Tongue (tissue), 1 donor: ENCODE measurements at regions not wholly inside any gene's neighbourhood (a gene's known extent, or its start where the extent isn't known, plus 50 kb on each side); places are given as distances from the start of the nearest gene placed in this dataset.

ENCODE experiments used
- DNase-seq: peaks from one replicate; pipeline ENCODE4 v3.0.0-alpha.2; 2015

DNA sequence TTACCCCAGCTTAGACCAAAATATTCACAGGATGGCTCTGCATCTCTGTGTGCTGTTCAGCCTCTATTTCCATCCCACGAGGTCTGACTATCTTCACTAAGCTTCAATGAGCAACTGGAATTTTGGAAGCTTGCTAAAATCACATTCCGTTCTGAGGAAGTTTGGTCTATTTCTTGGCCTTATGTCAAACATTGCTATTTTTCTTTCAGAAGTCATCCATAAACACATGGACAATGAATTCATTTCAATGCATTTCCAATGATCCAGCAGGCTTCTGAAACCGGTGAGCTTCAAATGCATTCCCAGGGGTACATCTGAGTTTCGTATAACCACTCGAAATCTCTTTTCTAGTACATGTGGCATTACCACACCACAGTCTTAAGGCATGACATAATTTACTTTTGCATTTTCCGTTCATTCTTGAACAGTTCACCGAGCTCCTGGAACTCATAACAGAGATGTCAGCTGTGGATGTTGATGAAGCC, 294.1 kb upstream of the KAZN start:
- peak; percentile 80 for DNase-seq

DNA sequence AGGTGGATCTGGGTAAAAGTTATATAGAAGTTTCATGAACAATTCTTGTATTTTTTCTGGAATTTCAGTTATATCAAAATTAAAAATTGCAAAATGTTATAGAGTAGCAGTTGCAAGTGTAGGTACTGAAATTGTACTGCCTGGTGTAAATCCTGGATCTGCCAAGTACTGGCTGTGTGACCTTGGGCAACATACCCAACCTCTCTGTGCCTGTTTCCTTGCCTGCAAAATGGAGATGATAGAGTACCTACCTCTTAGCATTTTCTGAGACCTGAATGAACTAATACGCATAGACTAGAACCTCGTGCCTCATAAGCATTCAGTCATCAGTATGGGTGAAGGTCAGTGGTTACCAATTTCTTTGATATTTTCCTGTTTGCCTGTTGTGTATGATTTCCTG, 290.0 kb upstream of the KAZN start:
- DNase-seq, result no peak

DNA sequence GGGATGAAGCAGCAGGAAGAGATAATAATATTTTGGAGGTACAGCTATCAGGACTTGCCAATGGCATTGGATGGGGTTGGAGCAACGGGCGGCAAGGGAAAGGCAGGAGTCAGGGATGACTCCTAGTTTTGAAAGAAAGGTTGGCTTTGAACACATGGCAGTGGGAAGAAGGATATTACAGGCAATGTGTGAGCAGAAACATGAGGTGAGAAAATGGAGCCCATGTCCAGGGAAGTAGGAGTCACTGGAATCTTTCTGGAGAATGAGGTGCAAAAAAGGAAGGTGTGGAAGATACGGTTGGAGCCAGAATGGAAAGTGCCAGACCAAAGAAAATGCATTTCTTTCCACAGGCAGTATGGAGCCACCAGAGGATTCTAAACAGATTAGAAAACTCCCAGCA, 288.5 kb upstream of the KAZN start:
- no peak for DNase-seq

DNA sequence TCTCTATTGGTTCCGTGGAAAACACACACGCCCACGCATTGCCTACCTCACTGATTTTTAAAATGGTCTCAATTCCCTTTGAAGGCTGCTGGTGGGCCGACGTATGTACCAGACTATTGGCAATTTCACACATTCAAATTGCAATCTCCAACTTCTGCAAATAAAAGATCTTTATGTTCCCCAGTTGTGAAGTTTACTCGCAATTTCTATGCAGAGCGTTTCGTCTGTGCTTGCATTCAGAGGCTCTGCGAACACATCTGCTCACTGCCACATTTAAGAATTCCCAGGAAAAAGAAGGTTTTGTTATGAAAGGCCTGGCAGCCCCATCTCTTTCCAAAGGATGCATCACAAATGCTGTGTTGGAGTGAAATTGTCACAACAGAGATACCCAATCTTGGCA, 288.0 kb upstream of the KAZN start:
- no peak for DNase-seq

DNA sequence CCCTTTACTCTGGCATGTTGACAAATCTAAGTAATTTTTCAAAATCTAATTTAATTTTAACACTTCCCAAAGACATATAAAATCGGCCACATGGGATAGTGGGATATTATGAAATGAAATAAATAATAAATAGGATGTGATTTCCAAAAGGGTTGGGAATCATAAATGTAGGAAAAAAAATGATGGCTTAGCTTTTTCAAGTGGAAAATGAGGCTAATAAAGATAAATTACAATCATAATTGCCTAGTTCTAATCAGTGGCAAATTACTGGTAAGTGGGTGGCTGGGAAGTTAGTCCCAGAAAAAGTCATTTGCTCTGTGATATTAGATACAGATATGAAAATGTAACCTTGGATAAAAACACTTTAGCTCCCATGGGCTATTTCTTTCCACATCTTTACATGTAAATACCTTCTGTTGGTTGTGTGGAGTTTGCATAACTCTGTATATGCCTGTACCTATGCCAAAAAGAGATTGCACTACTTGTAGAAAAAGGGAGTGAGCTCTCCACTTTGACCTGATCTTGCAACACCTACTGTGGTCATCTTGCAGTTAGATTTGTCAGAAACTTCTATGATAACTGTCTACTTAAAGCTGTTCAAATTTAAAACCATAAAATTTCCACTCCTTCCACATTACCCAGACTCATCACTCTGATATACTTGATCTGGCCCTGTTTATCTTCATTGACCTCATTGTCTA, 284.6 kb upstream of the KAZN start:
- no peak for DNase-seq

DNA sequence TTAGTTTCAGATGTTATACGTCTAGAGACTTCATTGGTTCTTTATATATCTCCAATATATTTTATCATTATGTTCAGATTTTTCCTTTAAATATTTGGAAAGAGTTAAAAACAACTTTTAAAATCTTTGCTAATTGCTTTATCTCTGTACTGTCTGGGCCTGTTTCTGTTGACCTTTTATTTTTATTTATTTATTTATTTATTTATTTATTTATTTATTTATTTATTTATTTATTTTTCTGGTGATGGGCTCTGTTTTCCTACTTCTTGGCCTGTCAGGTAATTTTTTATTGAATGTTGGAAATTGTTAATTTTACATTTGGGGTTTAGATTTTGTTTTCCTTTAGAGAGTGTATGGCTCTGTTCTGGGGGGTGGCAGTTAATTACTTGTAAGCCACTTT, 279.7 kb upstream of the KAZN start:
- DNase-seq, result no peak

DNA sequence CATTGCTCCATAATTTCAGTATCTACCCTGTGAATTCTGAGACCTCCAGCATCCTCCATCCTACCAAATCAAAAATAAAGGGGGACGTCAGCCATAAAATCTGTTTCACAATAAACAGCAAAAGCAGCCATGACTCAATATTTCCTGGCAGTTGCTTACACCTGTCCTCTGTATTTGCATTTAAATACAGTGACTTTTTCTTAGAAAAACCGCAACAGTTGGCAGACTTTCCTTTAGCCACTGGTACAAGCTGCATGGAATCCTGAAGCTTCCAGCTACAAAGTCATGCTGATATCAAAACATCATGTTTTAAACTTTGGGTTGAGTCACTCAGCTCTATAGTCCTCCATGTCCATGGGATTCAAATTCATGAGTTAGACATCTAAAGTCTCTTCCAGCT, 278.0 kb upstream of the KAZN start:
- peak; percentile 33 for DNase-seq

DNA sequence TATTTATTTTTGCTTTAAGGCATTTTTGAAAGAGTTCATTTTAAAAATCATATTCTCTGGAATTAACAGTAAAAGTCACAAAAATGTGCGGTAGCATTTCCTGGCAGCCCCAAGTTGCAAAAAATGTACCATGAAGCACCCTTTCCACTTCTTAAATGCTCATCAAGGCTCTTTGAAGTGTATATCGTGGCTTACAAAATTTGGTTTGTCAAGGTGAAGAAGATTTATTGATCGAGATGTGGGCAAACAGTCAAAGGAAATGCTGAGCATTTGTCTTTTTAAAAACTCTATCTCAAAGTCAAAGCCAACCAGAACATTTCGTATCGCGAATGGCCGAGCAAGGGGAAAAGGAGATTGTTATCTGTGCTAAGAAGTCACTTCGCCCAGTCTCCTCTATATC, 277.5 kb upstream of the KAZN start:
- DNase-seq, result no peak

DNA sequence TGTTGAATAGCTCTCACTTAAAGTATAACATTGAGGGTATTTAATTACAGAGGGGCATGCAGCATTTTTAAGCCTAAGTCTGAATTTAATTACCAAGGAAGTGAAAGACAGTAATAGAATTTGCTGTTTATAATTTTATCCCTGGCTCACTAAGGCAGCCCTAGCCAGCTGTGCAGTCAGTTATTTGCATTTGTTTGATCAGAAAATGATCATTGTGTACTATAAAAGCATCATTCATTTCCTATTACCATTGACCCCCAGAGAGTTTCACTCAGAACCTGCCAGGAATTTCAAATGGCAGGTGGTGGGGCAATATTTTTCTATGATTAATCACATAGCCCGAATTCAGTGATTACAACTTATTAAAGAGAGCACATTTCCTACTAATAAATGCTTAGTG, 277.1 kb upstream of the KAZN start:
- DNase-seq, result no peak

DNA sequence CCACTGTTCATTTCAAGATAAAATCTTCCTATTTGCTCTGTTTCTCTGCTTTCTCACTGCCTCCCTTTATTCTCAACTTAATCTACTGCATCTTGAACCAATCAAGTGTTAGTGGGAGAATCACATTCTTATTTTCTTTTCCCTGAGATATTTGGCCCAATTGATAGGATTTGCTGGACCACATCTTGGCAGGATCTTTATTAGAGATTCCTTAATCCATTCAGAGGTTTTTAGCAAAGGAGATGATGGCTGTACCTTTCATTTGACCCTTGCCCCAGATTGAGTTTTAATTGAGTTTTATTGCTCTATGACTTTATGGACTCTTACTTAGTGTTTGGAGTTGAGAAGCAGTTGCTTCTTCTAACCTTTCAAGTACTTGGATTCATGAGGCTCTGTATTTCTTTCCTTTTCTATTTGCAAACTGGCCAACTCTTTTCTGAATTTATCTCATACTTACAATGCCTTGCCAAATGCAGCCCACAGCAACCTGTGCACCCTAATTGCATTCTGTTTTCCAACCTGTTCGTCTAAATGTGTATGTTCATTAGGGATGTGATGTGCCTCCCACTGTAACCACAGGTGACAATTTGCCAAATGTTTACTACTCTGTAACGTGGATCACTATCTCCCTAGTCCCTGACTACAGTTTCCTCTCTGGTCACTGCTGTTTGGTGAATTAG, 274.8 kb upstream of the KAZN start:
- DNase-seq, result peak; percentile 14

DNA sequence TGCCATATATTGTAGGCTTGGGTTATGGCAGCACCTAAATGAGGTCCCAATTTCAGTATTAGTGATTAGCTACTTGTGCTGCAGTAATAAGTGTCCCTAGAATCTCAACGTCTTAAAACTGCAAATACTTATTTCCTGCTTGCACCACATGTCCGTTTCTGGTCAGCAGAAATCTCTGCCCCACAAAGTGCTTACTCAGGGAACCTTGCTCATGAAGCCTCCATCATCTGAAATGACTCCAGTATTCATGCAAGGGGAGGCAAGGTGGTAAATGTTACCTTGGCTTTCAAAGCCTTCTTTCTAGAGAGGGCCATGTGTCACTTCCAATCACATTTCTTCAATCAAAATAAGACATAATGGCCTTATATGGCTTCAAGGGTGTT, 274.2 kb upstream of the KAZN start:
- no peak for DNase-seq

DNA sequence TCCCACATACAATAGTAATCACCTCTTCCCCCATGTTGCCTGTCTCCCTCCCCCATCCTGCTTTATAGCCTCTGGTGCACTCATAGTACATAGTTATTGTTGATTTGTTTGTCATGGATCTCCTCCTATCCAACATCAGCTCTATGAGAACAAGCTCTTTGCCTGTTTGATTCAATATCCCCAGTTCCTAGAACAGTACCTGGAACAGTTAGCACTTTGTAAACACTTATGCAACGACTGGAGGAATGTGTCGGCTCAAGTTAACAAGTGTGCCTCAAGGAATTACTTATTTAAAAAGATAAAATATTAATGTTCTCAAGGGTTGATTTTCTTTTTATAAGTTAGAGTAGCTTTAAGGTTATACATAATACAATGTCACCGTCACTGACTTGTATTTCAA, 271.6 kb upstream of the KAZN start:
- no peak for DNase-seq

DNA sequence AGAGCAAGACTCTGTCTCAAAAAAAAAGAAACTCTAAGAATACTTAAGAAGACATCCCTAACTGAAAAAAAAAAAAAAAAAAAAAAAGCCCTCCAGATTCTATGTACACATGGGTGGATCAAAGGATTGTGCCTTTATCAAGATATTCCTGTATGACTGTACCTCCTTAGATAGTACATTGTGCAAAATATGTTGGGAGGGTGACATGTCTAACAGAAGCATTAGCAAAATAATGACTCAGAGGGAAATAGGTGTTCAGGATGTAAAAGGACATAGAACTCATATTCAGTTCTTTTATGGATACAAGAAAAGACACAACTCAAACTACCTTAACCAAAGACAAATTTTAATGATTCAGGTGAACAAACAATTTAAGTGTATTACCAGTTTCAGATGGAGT, 269.8 kb upstream of the KAZN start:
- DNase-seq, result no peak

DNA sequence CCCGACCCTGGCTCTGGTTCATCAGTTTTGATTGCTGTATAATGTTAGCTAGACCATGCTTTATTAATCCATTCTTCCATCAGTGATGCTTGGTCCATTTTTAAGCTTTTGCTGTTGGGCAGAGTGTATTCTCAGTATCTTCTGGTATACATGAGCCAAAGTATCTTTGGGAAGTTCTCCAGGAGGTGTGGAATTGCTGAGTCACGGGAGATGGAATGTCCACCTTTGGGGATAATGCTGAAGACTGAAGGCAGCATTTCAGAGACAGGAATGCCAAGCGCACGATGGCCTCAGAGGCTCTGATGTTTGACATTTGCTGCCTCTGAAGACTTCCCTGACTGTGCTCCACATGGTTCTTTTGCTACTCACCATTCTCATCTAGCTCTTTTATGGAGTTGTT, 266.3 kb upstream of the KAZN start:
- no peak for DNase-seq

DNA sequence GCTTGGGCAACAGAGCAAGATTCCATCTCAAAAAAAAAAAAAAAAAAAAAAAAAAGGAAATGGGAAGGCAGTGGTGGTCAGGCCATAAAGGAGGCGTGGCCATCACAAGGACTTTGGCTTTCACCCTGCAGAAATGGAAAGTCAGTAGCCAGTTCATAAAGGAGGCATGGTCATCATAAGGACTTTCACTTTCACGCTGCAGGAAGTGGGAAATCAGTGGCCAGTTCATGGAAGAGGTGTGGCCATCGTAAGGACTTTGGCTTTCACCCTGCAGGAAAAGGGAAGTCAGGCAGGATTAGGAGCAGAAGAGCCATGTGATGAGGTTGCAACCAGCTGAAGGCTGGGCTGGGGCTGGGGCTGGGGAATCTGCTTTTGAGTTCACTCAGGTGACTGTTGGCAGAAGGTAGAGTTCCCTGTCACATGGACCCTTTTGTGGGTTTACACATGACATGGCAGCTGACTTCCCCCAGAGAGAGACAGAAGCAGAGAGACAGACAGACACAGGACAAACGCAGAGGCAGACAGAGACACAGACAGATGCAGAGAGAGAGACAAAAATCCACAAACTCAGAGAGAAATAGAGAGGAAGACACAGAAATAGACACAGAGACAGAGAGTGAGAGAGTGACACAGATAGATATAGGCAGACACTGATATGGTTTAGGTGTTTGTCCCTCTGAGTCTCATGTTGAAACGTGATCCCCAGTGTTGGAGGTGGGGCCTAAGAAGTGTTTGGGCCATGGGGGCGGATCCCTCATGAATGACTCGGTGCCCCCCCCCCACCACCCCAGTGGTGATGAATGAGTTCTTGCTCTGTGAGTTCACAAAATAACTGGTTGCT, 263.9 kb upstream of the KAZN start:
- no peak for DNase-seq

DNA sequence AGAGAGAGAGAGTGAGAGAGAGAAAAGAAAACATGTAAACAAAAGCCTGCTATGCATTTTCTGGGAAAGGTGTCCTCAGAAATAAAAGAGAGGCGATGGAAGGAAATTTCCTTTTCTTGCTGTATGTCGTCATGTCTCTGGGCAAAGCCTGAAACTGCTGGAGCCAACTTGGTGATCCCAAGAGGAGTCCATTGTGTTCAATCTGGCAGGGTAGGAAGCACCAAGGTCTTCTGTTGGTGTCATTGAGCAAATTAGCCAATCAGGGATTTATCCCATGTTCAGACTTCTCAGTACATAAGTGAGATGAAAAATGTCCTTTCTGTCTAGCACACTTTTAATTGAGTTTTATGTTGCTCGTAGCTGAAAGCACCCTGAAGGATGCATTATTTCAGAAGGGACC, 260.0 kb upstream of the KAZN start:
- no peak for DNase-seq

DNA sequence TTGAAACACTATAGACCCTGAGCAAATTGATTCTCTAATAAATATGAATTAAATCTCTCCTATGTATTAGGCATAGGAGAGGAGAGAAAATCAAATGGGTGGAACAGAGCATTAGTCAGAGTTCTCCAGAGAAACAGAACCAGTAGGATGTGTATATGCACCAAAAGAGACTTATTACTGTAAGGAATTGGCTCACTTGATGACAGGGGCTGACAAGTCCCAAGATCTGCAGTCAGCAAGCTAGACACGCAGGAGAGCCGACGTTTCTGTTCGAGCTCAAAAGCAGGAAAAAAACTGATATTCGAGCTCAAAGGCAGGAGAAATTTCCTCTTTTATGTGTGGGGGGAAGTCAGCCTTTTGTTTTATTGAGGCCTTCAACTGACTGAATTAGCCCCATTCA, 259.2 kb upstream of the KAZN start:
- no peak for DNase-seq

DNA sequence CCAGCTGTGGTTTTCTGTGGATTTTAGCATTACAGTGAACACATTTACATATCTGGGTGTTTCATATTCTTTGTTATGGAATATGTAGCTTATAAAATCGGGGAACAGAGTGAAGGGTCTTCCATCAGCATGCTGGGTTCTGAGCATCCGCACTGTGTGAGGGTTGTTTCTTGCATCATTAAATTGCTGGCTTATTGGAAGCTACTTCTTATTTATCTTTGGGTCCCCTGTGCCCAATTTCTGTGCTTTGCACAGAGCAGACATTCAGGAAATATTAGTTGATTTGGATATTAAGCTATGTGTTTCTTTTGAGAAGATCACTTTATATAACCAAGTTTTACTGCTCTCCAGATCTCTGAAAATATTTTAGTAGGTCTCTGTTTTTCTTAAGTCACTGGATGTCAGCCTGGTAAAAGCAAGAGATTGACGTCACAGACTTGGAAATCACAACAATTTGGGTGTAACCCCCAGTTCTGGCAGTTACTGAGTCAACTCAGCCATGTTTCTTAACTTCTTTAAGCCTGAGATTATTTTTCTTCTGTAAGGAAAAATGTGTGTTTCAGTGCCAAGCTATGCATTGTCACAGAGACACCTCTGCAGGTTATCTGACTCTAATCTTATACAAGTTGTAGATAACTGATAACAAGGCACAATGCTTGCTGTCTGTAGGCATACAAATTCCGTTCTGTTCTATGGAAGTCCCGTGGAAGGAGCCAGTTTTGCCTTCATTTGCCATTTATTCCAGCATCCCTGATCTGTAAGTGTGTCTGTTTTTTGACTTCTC, 258.3 kb upstream of the KAZN start:
- DNase-seq, result peak; percentile 31

DNA sequence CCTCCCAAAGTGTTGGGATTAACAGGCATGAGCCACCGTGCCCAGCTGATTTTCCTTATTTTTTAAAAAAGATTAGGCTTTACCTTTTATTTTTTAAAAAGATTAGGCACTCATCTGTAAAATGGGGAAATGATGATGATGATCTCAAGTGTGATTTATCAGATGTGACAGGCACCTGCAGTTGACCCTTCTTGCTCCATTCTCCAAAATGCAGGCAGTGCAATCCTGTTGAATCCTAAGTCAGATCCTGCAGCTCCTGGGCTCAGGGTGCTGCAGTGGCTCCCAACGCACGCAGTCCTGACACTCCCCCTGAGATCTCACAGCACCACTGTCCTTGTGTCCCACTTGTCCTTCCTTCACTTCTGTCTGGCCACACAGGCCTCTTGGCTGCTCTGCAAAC, 257.3 kb upstream of the KAZN start:
- no peak for DNase-seq

DNA sequence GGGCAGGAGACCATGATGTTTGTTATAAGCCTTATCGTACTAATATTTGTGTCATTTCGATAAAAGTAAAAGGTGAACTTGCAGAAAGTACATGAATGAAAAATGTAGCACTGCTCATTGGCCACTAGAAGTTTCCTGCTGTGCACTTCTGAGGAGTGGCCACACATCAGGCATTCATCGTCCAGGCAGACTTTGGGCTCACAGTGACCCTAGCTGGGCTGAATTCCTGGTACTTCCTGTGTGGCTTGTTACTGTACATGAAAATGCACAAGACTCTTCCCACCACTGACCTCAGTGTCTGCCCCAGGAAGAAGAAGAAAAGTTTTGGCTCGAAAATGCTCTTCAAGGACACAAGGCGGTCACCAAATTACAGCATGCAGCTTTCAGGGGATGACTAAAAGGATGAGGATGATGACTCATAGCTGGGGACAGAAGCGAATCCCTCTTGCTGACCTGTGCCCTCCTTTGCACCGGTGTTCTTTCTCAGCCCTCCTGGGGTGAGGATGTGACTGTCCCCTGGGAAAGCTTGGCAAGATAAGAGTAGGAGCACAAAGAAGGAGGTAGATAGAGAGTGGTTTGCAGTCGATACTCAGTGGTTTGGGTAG, 252.4 kb upstream of the KAZN start:
- no peak for DNase-seq

DNA sequence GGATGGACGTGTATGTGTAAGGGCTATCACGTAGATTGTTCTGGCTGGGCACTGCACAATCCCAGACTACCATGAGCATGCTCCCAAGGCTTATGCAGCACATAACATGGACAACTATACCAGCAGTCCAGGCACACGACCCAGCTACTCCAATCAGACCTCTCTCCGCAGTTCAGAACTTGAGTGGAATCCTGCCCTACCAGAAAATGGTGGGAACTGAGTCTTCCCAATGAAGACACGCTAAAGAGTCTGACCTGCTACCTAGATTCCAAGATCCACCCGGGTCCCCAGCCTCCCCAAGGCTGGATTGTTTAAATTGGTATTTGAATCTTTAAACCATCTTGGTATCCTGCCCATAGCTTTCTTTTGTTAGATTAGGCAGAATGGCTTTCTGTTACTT, 251.3 kb upstream of the KAZN start:
- no peak for DNase-seq

DNA sequence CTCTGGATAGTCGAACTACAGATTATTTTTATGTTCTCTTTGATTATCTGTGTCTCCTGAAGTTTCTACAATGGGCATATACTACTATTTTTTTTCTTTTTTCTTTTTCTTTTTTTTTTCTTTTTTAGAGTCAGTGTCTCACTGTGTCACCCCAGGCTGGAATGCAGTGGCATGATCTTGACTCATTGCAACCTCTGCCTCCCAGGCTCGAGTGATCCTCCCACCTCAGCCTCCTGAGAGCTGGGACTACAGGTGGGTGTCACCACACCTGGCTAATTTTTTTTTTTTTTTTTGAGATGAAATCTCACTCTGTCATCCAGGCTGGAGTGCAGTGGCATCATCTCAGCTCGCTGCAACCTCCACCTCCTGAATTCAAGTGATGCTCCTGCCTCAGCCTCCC, 250.7 kb upstream of the KAZN start:
- DNase-seq, result no peak
